HCT116 (cell line): ENCODE measurements at regions not wholly inside any gene's neighbourhood (a gene's known extent, or its start where the extent isn't known, plus 50 kb on each side); places are given as distances from the start of the nearest gene placed in this dataset.

Source experiments
- ATAC-seq: fragments of 200-7000 bp; cut with Tn5 transposase; 2 replicates; pipeline ENCODE4 v1.9.1; 2020; ENCODE audit warnings: mild to moderate bottlenecking, moderate library complexity
- BruUV-seq: library from RNA; stranded (reverse); fragments of 400-500 nt; replicated peaks from 2 replicates; lab custom pipeline; 2021; lab: Mats Ljungman, UMichigan
- CTCF ChIA-PET: fragments of 300-600 bp; sonication (Branson Sonifier 250); formaldehyde crosslinking; loops from one replicate; lab custom pipeline; 2021; ENCODE audit warnings: antibody characterized with exemption; lab: Charles Lee
- POLR2A ChIA-PET: fragments of 300-600, 350-600 bp; sonication (Branson Sonifier 250); formaldehyde crosslinking; loops from one replicate; lab custom pipeline; 2021; ENCODE audit warnings: antibody characterized with exemption; lab: Charles Lee
- RAD21 ChIA-PET, 2 experiments: fragments of 300-600 bp; sonication (Branson Sonifier 250); formaldehyde crosslinking; loops; one replicate each; lab custom pipeline; 2023; ENCODE audit warnings: low total read pairs in 2 of 2; ENCODE audit not compliant: uncharacterized antibody in 2 of 2, unreplicated experiment in 2 of 2, low non-redundant PET in 1 of 2; lab: Charles Lee
- DNase-seq: peaks from one replicate; pipeline ENCODE4 v3.0.0-alpha.2; 2010; ENCODE audit warnings: low read depth, low spot score
- H2AFZ ChIP-seq: fragments of 200-600 bp; shearing (Covaris generic), sonication (generic); 2 replicates; pipeline ENCODE4 v1.6.1; 2017; ENCODE audit warnings: low read depth, mixed run types, mixed read lengths, antibody characterized with exemption, low read length; ENCODE audit not compliant: poor library complexity, severe bottlenecking
- H3K27ac ChIP-seq: 2 replicates; pipeline ENCODE4 v1.5.1; 2012; ENCODE audit warnings: low read depth, low read length
- H3K27me3 ChIP-seq: fragments of 200-600 bp; sonication (generic); 2 replicates; pipeline ENCODE4 v1.6.1; 2016; ENCODE audit warnings: mixed run types, low read length, mixed read lengths; ENCODE audit not compliant: insufficient read depth
- H3K36me3 ChIP-seq, 2 experiments: fragments of 200-500 bp in 1 of 2; fragments of 200-600 bp in 1 of 2; sonication (Bioruptor generic) in 1 of 2; sonication (generic) in 1 of 2; 2 replicates each; pipeline versions ENCODE4 v1.5.1 to v1.6.1; 2014 to 2016; ENCODE audit warnings: low read length in 2 of 2, inconsistent platforms in 1 of 2, mixed read lengths in 1 of 2, mixed run types in 1 of 2; ENCODE audit not compliant: insufficient read depth in 2 of 2, control insufficient read depth in 1 of 2
- H3K4me1 ChIP-seq, 2 experiments: fragments of 200-600 bp in 1 of 2; sonication (generic) in 1 of 2; 2 replicates each; pipeline versions ENCODE4 v1.5.1 to v1.6.1; 2012 to 2017; ENCODE audit warnings: low read length in 2 of 2, inconsistent platforms in 1 of 2, mild to moderate bottlenecking in 1 of 2, mixed read lengths in 1 of 2, mixed run types in 1 of 2, moderate library complexity in 1 of 2; ENCODE audit not compliant: insufficient read depth in 2 of 2, control insufficient read depth in 1 of 2
- H3K4me2 ChIP-seq: fragments of 200-600 bp; sonication (generic); 2 replicates; pipeline ENCODE4 v1.6.1; 2017; ENCODE audit warnings: mixed run types, low read length, mixed read lengths
- H3K4me3 ChIP-seq, 2 experiments: fragments of 200-600 bp in 1 of 2; sonication (generic) in 1 of 2; replicated peaks in 1 of 2; 2 replicates each; pipeline ENCODE4 v1.5.1; 2011 to 2016; ENCODE audit warnings: low read length in 2 of 2, control low read depth in 1 of 2, low read depth in 1 of 2, mild to moderate bottlenecking in 1 of 2, mixed read lengths in 1 of 2, mixed run types in 1 of 2
- H3K79me2 ChIP-seq: fragments of 200-600 bp; sonication (generic); 2 replicates; pipeline ENCODE4 v1.6.1; 2017; ENCODE audit warnings: mild to moderate bottlenecking, mixed run types, low read length, moderate library complexity, mixed read lengths; ENCODE audit not compliant: insufficient read depth
- H3K9ac ChIP-seq: fragments of 200-600 bp; sonication (generic); 2 replicates; pipeline ENCODE4 v1.6.1; 2016; ENCODE audit warnings: low read length, mixed read lengths
- H3K9me2 ChIP-seq: fragments of 200-600 bp; sonication (generic), shearing (Covaris generic); 2 replicates; pipeline ENCODE4 v1.6.1; 2017; ENCODE audit warnings: mixed run types, mild to moderate bottlenecking, moderate library complexity; ENCODE audit not compliant: insufficient read depth
- H3K9me3 ChIP-seq, 2 experiments: fragments of 200-500 bp in 1 of 2; fragments of 200-600 bp in 1 of 2; sonication (Bioruptor generic) in 1 of 2; sonication (generic) in 1 of 2; 2 replicates each; pipeline ENCODE4 v1.6.1; 2014 to 2017; ENCODE audit warnings: low read length in 2 of 2, mixed read lengths in 2 of 2, inconsistent platforms in 1 of 2, low read depth in 1 of 2, mild to moderate bottlenecking in 1 of 2, mixed run types in 1 of 2, moderate library complexity in 1 of 2; ENCODE audit not compliant: control insufficient read depth in 1 of 2, insufficient read depth in 1 of 2
- H4K20me1 ChIP-seq: fragments of 200-600 bp; sonication (generic), shearing (Covaris generic); 2 replicates; pipeline ENCODE4 v1.6.1; 2017; ENCODE audit warnings: mixed run types, mild to moderate bottlenecking, moderate library complexity; ENCODE audit not compliant: insufficient read depth
- CBX3 ChIP-seq: IDR thresholded peaks from 2 replicates; pipeline ENCODE4 v1.6.1; 2012; ENCODE audit warnings: low read depth
- EGR1 ChIP-seq: IDR thresholded peaks from 2 replicates; pipeline ENCODE4 v1.6.1; 2012; ENCODE audit warnings: low read depth
- ELF1 ChIP-seq: IDR thresholded peaks from 2 replicates; pipeline ENCODE4 v1.6.1; 2012; ENCODE audit warnings: low read depth, borderline replicate concordance
- EZH2 ChIP-seq: fragments of 200-600 bp; sonication (generic); IDR thresholded peaks from 2 replicates; pipeline ENCODE4 v1.6.1; 2017; ENCODE audit warnings: antibody characterized with exemption, mixed run types
- EZH2phosphoT487 ChIP-seq: fragments of 200-600 bp; IDR thresholded peaks from 2 replicates; pipeline ENCODE4 v1.6.1; 2018; ENCODE audit warnings: antibody characterized with exemption, borderline replicate concordance
- JUND ChIP-seq: IDR thresholded peaks from 2 replicates; pipeline ENCODE4 v1.6.1; 2012
- POLR2A ChIP-seq: IDR thresholded peaks from 2 replicates; pipeline ENCODE4 v1.7.0; 2011; ENCODE audit warnings: borderline replicate concordance; ENCODE audit not compliant: insufficient read depth, insufficient read length; ENCODE audit errors: extremely low read depth
- RAD21 ChIP-seq: IDR thresholded peaks from 2 replicates; pipeline ENCODE4 v1.6.1; 2012; ENCODE audit warnings: low read depth, mild to moderate bottlenecking
- SIN3A ChIP-seq: IDR thresholded peaks from 2 replicates; pipeline ENCODE4 v1.6.1; 2012; ENCODE audit warnings: low read depth
- SP1 ChIP-seq: IDR thresholded peaks from 2 replicates; pipeline ENCODE4 v1.6.1; 2012; ENCODE audit warnings: low read depth
- TCF7L2 ChIP-seq: IDR thresholded peaks from 2 replicates; pipeline ENCODE4 v1.7.0; 2011; ENCODE audit warnings: borderline replicate concordance, inconsistent platforms; ENCODE audit not compliant: insufficient read depth, insufficient read length; ENCODE audit errors: extremely low read depth
- YY1 ChIP-seq: IDR thresholded peaks from 2 replicates; pipeline ENCODE4 v1.6.1; 2011; ENCODE audit warnings: low read length, low read depth, moderate library complexity, mild to moderate bottlenecking; ENCODE audit not compliant: insufficient replicate concordance; ENCODE audit errors: extremely low read depth
- ZNF274 ChIP-seq: fragments of 200-500 bp; sonication (Bioruptor generic); IDR thresholded peaks from 2 replicates; pipeline ENCODE4 v1.6.1; 2014; ENCODE audit warnings: mild to moderate bottlenecking, low read depth, low read length, inconsistent platforms
- intact Hi-C: fragments of 100-400 bp; cut with micrococcal nuclease; formaldehyde crosslinking; loops from 2 replicates; pipeline ENCODE4 v1.10.0; 2022
- TF ChIP-seq, protein P1 (sequence below), 3 experiments: fragments of 200-600 bp in 1 of 3; sonication (generic) in 1 of 3; IDR thresholded peaks in 2 of 3; conservative IDR thresholded peaks in 1 of 3; 2 replicates each; pipeline ENCODE4 v1.5.1; 2012 to 2017; ENCODE audit warnings: low read depth in 2 of 3, low read length in 2 of 3, antibody characterized with exemption in 1 of 3, borderline replicate concordance in 1 of 3, control low read depth in 1 of 3, mild to moderate bottlenecking in 1 of 3, mixed read lengths in 1 of 3, mixed run types in 1 of 3, moderate library complexity in 1 of 3; ENCODE audit not compliant: insufficient read depth in 1 of 3
- TF ChIP-seq, protein P2 (sequence below): IDR thresholded peaks from 2 replicates; pipeline ENCODE4 v1.6.1; 2012
- TF ChIP-seq, protein P3 (sequence below): IDR thresholded peaks from 2 replicates; pipeline ENCODE4 v1.6.1; 2011; ENCODE audit warnings: mild to moderate bottlenecking, low read length, moderate library complexity; ENCODE audit not compliant: insufficient replicate concordance; ENCODE audit errors: extremely low read depth
- TF ChIP-seq, protein P4 (sequence below): IDR thresholded peaks from 2 replicates; pipeline ENCODE4 v1.6.1; 2012

DNA sequence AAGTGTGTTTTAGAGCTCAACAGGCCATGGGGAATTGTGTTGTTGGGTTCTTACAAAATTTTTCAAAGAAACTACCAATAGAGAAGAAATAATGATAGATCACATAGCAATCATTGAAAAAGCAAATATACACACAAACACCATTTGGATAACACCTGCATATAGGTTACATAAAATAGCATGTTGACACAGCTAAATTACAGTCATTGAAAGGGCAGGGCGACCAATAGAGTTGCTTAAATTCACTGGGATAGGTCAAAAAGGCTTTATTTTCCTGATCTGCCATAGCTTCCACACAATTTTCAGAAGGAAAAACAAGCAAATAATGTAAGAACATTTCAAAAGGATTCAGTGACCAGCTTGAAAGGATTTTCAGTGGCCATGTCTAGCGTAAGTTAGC is 57.9 kb upstream of the FGGY start:
- H3K4me1 ChIP-seq, result no peaks in the 10 kb centered on the region
- H3K36me3 ChIP-seq, result no peaks in the 10 kb centered on the region
- TF ChIP-seq, protein P1, sequence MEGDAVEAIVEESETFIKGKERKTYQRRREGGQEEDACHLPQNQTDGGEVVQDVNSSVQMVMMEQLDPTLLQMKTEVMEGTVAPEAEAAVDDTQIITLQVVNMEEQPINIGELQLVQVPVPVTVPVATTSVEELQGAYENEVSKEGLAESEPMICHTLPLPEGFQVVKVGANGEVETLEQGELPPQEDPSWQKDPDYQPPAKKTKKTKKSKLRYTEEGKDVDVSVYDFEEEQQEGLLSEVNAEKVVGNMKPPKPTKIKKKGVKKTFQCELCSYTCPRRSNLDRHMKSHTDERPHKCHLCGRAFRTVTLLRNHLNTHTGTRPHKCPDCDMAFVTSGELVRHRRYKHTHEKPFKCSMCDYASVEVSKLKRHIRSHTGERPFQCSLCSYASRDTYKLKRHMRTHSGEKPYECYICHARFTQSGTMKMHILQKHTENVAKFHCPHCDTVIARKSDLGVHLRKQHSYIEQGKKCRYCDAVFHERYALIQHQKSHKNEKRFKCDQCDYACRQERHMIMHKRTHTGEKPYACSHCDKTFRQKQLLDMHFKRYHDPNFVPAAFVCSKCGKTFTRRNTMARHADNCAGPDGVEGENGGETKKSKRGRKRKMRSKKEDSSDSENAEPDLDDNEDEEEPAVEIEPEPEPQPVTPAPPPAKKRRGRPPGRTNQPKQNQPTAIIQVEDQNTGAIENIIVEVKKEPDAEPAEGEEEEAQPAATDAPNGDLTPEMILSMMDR (IDR thresholded peaks at IDR 0.05 in 2 of 3, conservative IDR thresholded peaks at IDR 0.05 in 1 of 3; ENCODE audit: borderline replicate concordance in 1 of 3, insufficient read depth in 1 of 3, low read depth in 2 of 3, low read length in 2 of 3), result no peak
- intact Hi-C loops, result no loop called here
- ChIA-PET RAD21 (no interaction called here), POLR2A (no interaction called here), CTCF (no interaction called here)
- H3K9me3 ChIP-seq, result no peaks in the 10 kb centered on the region
- DNase-seq (no peak), ATAC-seq (no peak)
- H3K9ac ChIP-seq, result no peak overlapping the region
- H4K20me1 ChIP-seq, result no peaks in the 10 kb centered on the region
- no peak overlapping the region for H2AFZ ChIP-seq
- H3K27ac ChIP-seq, result no peak overlapping the region
- H3K27me3 ChIP-seq, result no peaks in the 10 kb centered on the region
- H3K79me2 ChIP-seq, result no peaks in the 10 kb centered on the region
- BruUV-seq, result no TSS peak
- H3K4me2 ChIP-seq, result no peak overlapping the region
- no peaks in the 10 kb centered on the region for H3K9me2 ChIP-seq
- no peak overlapping the region for H3K4me3 ChIP-seq

DNA sequence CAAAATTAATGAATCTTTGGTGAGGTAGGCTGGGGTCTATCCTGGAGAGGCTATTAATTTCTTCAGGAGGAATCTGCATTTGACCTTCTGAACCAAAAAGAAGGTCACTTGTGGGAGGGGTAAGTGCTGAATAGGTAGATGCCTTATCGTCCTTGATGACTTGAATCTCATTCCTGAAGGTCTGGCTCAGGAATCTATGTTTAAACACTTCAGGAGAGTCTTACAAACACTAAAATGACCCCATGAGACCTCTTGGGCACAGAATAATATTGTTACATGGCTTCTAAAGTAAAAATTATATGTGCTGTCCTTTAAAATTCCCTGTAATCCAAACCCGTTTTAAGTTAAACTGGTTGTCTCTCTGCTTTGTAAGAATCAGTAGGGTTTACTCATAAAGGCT is 55.0 kb upstream of the FGGY start:
- Histone ChIP-seq H3K4me3 (no peak overlapping the region), H3K36me3 (no peaks in the 10 kb centered on the region), H3K9me3 (no peaks in the 10 kb centered on the region), H3K27ac (no peak overlapping the region), H3K27me3 (no peaks in the 10 kb centered on the region), H3K4me1 (no peaks in the 10 kb centered on the region), H2AFZ (no peak overlapping the region), H3K4me2 (no peak overlapping the region), H4K20me1 (no peaks in the 10 kb centered on the region), H3K9ac (no peak overlapping the region), H3K9me2 (no peaks in the 10 kb centered on the region), H3K79me2 (no peaks in the 10 kb centered on the region)
- BruUV-seq, result no TSS peak
- intact Hi-C loops, result no loop called here
- RAD21 ChIA-PET, result no interaction called here
- no peak for DNase-seq
- no peak for ATAC-seq
- CTCF ChIA-PET, result no interaction called here
- POLR2A ChIA-PET, result no interaction called here
- no peak for TF ChIP-seq EZH2phosphoT487
- no peak for TF ChIP-seq YY1
- no peak for TF ChIP-seq TCF7L2
- TF ChIP-seq, protein P2, sequence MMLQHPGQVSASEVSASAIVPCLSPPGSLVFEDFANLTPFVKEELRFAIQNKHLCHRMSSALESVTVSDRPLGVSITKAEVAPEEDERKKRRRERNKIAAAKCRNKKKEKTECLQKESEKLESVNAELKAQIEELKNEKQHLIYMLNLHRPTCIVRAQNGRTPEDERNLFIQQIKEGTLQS, result no peak
- TF ChIP-seq ZNF274, result no peak
- TF ChIP-seq EGR1, result no peak
- TF ChIP-seq, protein P3, sequence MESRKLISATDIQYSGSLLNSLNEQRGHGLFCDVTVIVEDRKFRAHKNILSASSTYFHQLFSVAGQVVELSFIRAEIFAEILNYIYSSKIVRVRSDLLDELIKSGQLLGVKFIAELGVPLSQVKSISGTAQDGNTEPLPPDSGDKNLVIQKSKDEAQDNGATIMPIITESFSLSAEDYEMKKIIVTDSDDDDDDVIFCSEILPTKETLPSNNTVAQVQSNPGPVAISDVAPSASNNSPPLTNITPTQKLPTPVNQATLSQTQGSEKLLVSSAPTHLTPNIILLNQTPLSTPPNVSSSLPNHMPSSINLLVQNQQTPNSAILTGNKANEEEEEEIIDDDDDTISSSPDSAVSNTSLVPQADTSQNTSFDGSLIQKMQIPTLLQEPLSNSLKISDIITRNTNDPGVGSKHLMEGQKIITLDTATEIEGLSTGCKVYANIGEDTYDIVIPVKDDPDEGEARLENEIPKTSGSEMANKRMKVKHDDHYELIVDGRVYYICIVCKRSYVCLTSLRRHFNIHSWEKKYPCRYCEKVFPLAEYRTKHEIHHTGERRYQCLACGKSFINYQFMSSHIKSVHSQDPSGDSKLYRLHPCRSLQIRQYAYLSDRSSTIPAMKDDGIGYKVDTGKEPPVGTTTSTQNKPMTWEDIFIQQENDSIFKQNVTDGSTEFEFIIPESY, result no peak
- TF ChIP-seq SIN3A, result no peak
- no peak for TF ChIP-seq SP1
- no peak for TF ChIP-seq RAD21
- TF ChIP-seq ELF1, result no peak
- no peak for TF ChIP-seq JUND
- TF ChIP-seq, protein P4, sequence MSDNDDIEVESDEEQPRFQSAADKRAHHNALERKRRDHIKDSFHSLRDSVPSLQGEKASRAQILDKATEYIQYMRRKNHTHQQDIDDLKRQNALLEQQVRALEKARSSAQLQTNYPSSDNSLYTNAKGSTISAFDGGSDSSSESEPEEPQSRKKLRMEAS, result no peak
- TF ChIP-seq EZH2, result no peak
- no peak for TF ChIP-seq CBX3
- TF ChIP-seq POLR2A, result no peak
